H9 (cell line): ENCODE measurements at regions not wholly inside any gene's neighbourhood (a gene's known extent, or its start where the extent isn't known, plus 50 kb on each side); places are given as distances from the start of the nearest gene placed in this dataset.

Experiments used
- DNase-seq: peaks from one replicate; pipeline ENCODE4 v3.0.0-alpha.2; 2017
- H2AFZ ChIP-seq: one replicate; pipeline ENCODE4 v1.6.1; 2013; ENCODE audit warnings: mild to moderate bottlenecking, low read length, control low read depth, moderate library complexity
- H2AK5ac ChIP-seq: 2 replicates; pipeline ENCODE4 v1.6.1; 2013; ENCODE audit warnings: low read length, control low read depth, mixed read lengths; ENCODE audit not compliant: insufficient read length
- H2BK120ac ChIP-seq: one replicate; pipeline ENCODE4 v1.6.1; 2013; ENCODE audit warnings: low read depth, mild to moderate bottlenecking, low read length, control low read depth, inconsistent platforms; ENCODE audit not compliant: poor library complexity, severe bottlenecking
- H2BK12ac ChIP-seq: 2 replicates; pipeline ENCODE4 v1.6.1; 2013; ENCODE audit warnings: low read length, control low read depth, mixed read lengths, low read depth; ENCODE audit not compliant: insufficient read length
- H2BK15ac ChIP-seq: 2 replicates; pipeline ENCODE4 v1.6.1; 2013; ENCODE audit warnings: low read depth, low read length, control low read depth
- H2BK20ac ChIP-seq: one replicate; pipeline ENCODE4 v1.6.1; 2013; ENCODE audit warnings: low read depth, mild to moderate bottlenecking, low read length, control low read depth, inconsistent platforms; ENCODE audit not compliant: poor library complexity, severe bottlenecking
- H2BK5ac ChIP-seq: 2 replicates; pipeline ENCODE4 v1.6.1; 2013; ENCODE audit warnings: low read length, control low read depth, mixed read lengths; ENCODE audit not compliant: insufficient read length
- H3K14ac ChIP-seq: 2 replicates; pipeline ENCODE4 v1.6.1; 2013; ENCODE audit warnings: low read length, control low read depth; ENCODE audit not compliant: insufficient read depth
- H3K18ac ChIP-seq: 2 replicates; pipeline ENCODE4 v1.6.1; 2013; ENCODE audit warnings: low read depth, mild to moderate bottlenecking, mixed read lengths, low read length, control low read depth; ENCODE audit not compliant: insufficient read length
- H3K23ac ChIP-seq: 2 replicates; pipeline ENCODE4 v1.6.1; 2013; ENCODE audit warnings: low read length, control low read depth, mixed read lengths, low read depth; ENCODE audit not compliant: insufficient read length
- H3K23me2 ChIP-seq: 2 replicates; pipeline ENCODE4 v1.6.1; 2013; ENCODE audit warnings: low read depth, mild to moderate bottlenecking, mixed read lengths, low read length, control low read depth; ENCODE audit not compliant: insufficient read length, poor library complexity, severe bottlenecking
- H3K27ac ChIP-seq: 2 replicates; pipeline ENCODE4 v1.5.1; 2013; ENCODE audit warnings: low read length, control low read depth, mixed read lengths, low read depth; ENCODE audit not compliant: insufficient read length
- H3K27me3 ChIP-seq: 2 replicates; pipeline ENCODE4 v1.6.1; 2013; ENCODE audit warnings: low read length, control low read depth, inconsistent platforms; ENCODE audit not compliant: insufficient read depth
- H3K4ac ChIP-seq: 2 replicates; pipeline ENCODE4 v1.6.1; 2013; ENCODE audit warnings: low read depth, mild to moderate bottlenecking, control low read depth, inconsistent platforms, low read length, moderate library complexity
- H3K4me1 ChIP-seq: 2 replicates; pipeline ENCODE4 v1.6.1; 2013; ENCODE audit warnings: low read length, control low read depth, inconsistent platforms; ENCODE audit not compliant: insufficient read depth
- H3K4me2 ChIP-seq: 2 replicates; pipeline ENCODE4 v1.6.1; 2013; ENCODE audit warnings: low read length, control low read depth, mixed read lengths; ENCODE audit not compliant: insufficient read length, insufficient read depth
- H3K56ac ChIP-seq: 2 replicates; pipeline ENCODE4 v1.6.1; 2013; ENCODE audit warnings: low read depth, mild to moderate bottlenecking, mixed read lengths, low read length, control low read depth; ENCODE audit not compliant: insufficient read length
- H3K79me1 ChIP-seq: 2 replicates; pipeline ENCODE4 v1.6.1; 2013; ENCODE audit warnings: low read depth, mild to moderate bottlenecking, moderate library complexity, low read length, control low read depth, inconsistent platforms; ENCODE audit not compliant: insufficient read depth, poor library complexity, severe bottlenecking
- H3K79me2 ChIP-seq: 2 replicates; pipeline ENCODE4 v1.6.1; 2013; ENCODE audit warnings: low read length, control low read depth, inconsistent platforms; ENCODE audit not compliant: insufficient read depth
- H3K9ac ChIP-seq: 2 replicates; pipeline ENCODE4 v1.6.1; 2013; ENCODE audit warnings: low read length, control low read depth, mixed read lengths; ENCODE audit not compliant: insufficient read length; ENCODE audit errors: extremely low read depth
- H3K9me3 ChIP-seq: one replicate; pipeline ENCODE4 v1.6.1; 2013; ENCODE audit warnings: low read depth, low read length, inconsistent platforms; ENCODE audit not compliant: control insufficient read depth
- H3T11ph ChIP-seq: one replicate; pipeline ENCODE4 v1.6.1; 2013; ENCODE audit warnings: mild to moderate bottlenecking, low read length, control low read depth, inconsistent platforms
- H4K20me1 ChIP-seq: one replicate; pipeline ENCODE4 v1.6.1; 2013; ENCODE audit not compliant: control insufficient read depth, insufficient read length, insufficient read depth
- H4K5ac ChIP-seq: 2 replicates; pipeline ENCODE4 v1.6.1; 2013; ENCODE audit warnings: low read depth, mild to moderate bottlenecking, mixed read lengths, low read length, control low read depth; ENCODE audit not compliant: insufficient read length
- H4K8ac ChIP-seq: replicated peaks from 2 replicates; pipeline ENCODE4 v1.6.1; 2013; ENCODE audit warnings: low read length, control low read depth, mixed read lengths, low read depth; ENCODE audit not compliant: insufficient read length
- H4K91ac ChIP-seq: 2 replicates; pipeline ENCODE4 v1.6.1; 2013; ENCODE audit warnings: low read depth, mild to moderate bottlenecking, moderate library complexity, mixed read lengths, low read length, control low read depth; ENCODE audit not compliant: insufficient read length
- H3K27ac Mint-ChIP-seq, 3 experiments: 2 replicates in 2 of 3; 3 replicates in 1 of 3; pipeline ENCODE4 v1.8.0; 2020 to 2021; ENCODE audit warnings: mixed read lengths in 3 of 3, mild to moderate bottlenecking in 1 of 3, moderate library complexity in 1 of 3
- H3K27me3 Mint-ChIP-seq: 2 replicates; pipeline ENCODE4 v1.8.0; 2021; ENCODE audit warnings: low read depth, mild to moderate bottlenecking, moderate library complexity, mixed read lengths
- H3K36me3 Mint-ChIP-seq, 3 experiments: 2 replicates in 2 of 3; 3 replicates in 1 of 3; pipeline ENCODE4 v1.8.0; 2020 to 2021; ENCODE audit warnings: low read depth in 3 of 3, mixed read lengths in 3 of 3; ENCODE audit not compliant: insufficient read depth in 1 of 3
- H3K4me1 Mint-ChIP-seq, 2 experiments: 2 replicates each; pipeline ENCODE4 v1.8.0; 2020; ENCODE audit warnings: mixed read lengths in 2 of 2
- H3K4me3 Mint-ChIP-seq, 2 experiments: 2 replicates in 1 of 2; 3 replicates in 1 of 2; pipeline ENCODE4 v1.8.0; 2020 to 2021; ENCODE audit warnings: mild to moderate bottlenecking in 2 of 2, mixed read lengths in 2 of 2, moderate library complexity in 1 of 2
- H3K9me3 Mint-ChIP-seq, 2 experiments: 2 replicates in 1 of 2; 3 replicates in 1 of 2; pipeline ENCODE4 v1.8.0; 2020; ENCODE audit warnings: mild to moderate bottlenecking in 2 of 2, mixed read lengths in 2 of 2, moderate library complexity in 1 of 2
- WGBS: extraction: QIAGEN DNeasy Blood & Tissue Kit; methylation state at CpG from one replicate; pipeline ENCODE4 v1.1.7; 2013; ENCODE audit warnings: missing lambda C conversion rate, low lambda C conversion rate, mixed read lengths; ENCODE audit not compliant: insufficient read length; ENCODE audit errors: extremely low coverage; 5-methylcytosine and 5-hydroxymethylcytosine counted together
- TF ChIP-seq, protein P1 (sequence below): fragments of 200-600 bp; sonication (generic); conservative IDR thresholded peaks from 3 replicates; pipeline ENCODE4 v1.8.0; 2021; ENCODE audit warnings: antibody characterized with exemption, mild to moderate bottlenecking

DNA sequence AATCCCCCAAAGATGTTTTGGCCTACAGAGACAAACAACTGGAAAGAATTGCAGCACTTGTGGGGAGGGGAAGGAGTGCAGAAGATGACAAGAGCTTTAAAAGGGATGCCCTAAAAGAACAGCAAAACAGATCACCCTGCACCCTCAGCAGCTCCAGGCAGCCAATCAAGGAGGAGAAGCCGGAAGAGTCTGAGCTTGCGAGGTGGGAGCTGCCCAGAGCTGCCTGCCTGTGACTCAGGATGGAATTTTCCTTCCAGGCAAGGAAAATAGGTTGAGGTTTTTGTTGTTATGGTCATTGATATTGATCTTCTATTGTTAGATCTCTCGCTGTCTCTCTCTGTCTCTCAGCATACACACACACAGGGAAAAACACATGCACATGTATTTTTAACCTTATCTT is 70.3 kb upstream of the MAP1B start:
- TF ChIP-seq, protein P1, sequence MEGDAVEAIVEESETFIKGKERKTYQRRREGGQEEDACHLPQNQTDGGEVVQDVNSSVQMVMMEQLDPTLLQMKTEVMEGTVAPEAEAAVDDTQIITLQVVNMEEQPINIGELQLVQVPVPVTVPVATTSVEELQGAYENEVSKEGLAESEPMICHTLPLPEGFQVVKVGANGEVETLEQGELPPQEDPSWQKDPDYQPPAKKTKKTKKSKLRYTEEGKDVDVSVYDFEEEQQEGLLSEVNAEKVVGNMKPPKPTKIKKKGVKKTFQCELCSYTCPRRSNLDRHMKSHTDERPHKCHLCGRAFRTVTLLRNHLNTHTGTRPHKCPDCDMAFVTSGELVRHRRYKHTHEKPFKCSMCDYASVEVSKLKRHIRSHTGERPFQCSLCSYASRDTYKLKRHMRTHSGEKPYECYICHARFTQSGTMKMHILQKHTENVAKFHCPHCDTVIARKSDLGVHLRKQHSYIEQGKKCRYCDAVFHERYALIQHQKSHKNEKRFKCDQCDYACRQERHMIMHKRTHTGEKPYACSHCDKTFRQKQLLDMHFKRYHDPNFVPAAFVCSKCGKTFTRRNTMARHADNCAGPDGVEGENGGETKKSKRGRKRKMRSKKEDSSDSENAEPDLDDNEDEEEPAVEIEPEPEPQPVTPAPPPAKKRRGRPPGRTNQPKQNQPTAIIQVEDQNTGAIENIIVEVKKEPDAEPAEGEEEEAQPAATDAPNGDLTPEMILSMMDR = no peak
- Histone ChIP-seq H3K79me2 (no peaks in the 10 kb centered on the region), H3K4me2 (no peak overlapping the region), H3K14ac (no peak overlapping the region; the same call in 1 of the 2 replicates), H2AFZ (peak overlapping the region; percentile 81), H2BK5ac (no peak overlapping the region), H3K27me3 (no peaks in the 10 kb centered on the region), H3K79me1 (no peaks in the 10 kb centered on the region), H3T11ph (no peak overlapping the region), H2BK120ac (no peak overlapping the region), H4K5ac (no peak overlapping the region), H3K23me2 (no peaks in the 10 kb centered on the region), H3K56ac (no peak overlapping the region), H4K8ac (no peak overlapping the region), H2AK5ac (no peak overlapping the region), H3K9me3 (no peaks in the 10 kb centered on the region), H3K27ac (no peak overlapping the region), H2BK15ac (no peak overlapping the region), H3K23ac (no peak overlapping the region), H3K4me1 (peaks cover 11% of the 10 kb centered on the region; the same call in 1 of the 2 replicates), H3K18ac (no peak overlapping the region), H3K4ac (no peak overlapping the region), H2BK20ac (no peak overlapping the region), H2BK12ac (no peak overlapping the region), H4K20me1 (no peaks in the 10 kb centered on the region), H4K91ac (no peak overlapping the region), H3K9ac (no peak overlapping the region)
- no peak overlapping the region for H3K4me3 Mint-ChIP-seq
- H3K9me3 Mint-ChIP-seq = no peaks in the 10 kb centered on the region
- peak; percentile 55 for DNase-seq
- no peaks in the 10 kb centered on the region; the same call in none of the 2 replicates for H3K27me3 Mint-ChIP-seq
- peak overlapping the region in 2 of 3 experiments; percentile 7 to 8; a peak in 2 of 7 replicates for H3K27ac Mint-ChIP-seq
- no peaks in the 10 kb centered on the region for H3K36me3 Mint-ChIP-seq
- peaks cover 59 to 67% of the 10 kb centered on the region in 2 experiments for H3K4me1 Mint-ChIP-seq
- WGBS = no CpG with 5 or more reads among the region's 3 CpGs
